Fibroblast of lung (primary cell): ENCODE measurements at regions not wholly inside any gene's neighbourhood (a gene's known extent, or its start where the extent isn't known, plus 50 kb on each side); places are given as distances from the start of the nearest gene placed in this dataset.

Source experiments
- DNase-seq, 2 donors: peaks; one replicate each; pipeline versions ENCODE4 v3.0.0 to v3.0.0-alpha.2; 2010; ENCODE audit warnings: low read depth in 2 of 2
- H2AFZ ChIP-seq: 2 replicates; pipeline ENCODE4 v1.5.1; 2012; ENCODE audit warnings: low read length, control low read depth, inconsistent platforms
- H3K27ac ChIP-seq: 2 replicates; pipeline ENCODE4 v1.5.1; 2011; ENCODE audit warnings: low read length, control low read depth; ENCODE audit not compliant: insufficient read depth
- H3K27me3 ChIP-seq: 2 replicates; pipeline ENCODE4 v1.5.1; 2011; ENCODE audit warnings: mild to moderate bottlenecking, low read length; ENCODE audit not compliant: control insufficient read depth, insufficient read depth
- H3K36me3 ChIP-seq: 2 replicates; pipeline ENCODE4 v1.5.1; 2011; ENCODE audit warnings: low read length; ENCODE audit not compliant: control insufficient read depth, insufficient read depth
- H3K4me1 ChIP-seq: 2 replicates; pipeline ENCODE4 v1.5.1; 2011; ENCODE audit warnings: low read length; ENCODE audit not compliant: control insufficient read depth, insufficient read depth; ENCODE audit errors: extremely low read depth
- H3K4me2 ChIP-seq: 2 replicates; pipeline ENCODE4 v1.5.1; 2011; ENCODE audit warnings: low read length, control low read depth; ENCODE audit not compliant: insufficient read depth; ENCODE audit errors: extremely low read depth
- H3K4me3 ChIP-seq, 4 experiments: fragments of 200-600 bp in 1 of 4; sonication (generic) in 1 of 4; replicated peaks in 1 of 4; 2 replicates each; pipeline ENCODE4 v1.5.1; 2011 to 2016; ENCODE audit warnings: low read length in 4 of 4, low read depth in 3 of 4, mild to moderate bottlenecking in 3 of 4, control low read depth in 2 of 4, inconsistent platforms in 1 of 4, mixed read lengths in 1 of 4; ENCODE audit not compliant: insufficient read depth in 1 of 4; ENCODE audit errors: control extremely low read depth in 1 of 4
- H3K79me2 ChIP-seq: 2 replicates; pipeline ENCODE4 v1.5.1; 2012; ENCODE audit warnings: mild to moderate bottlenecking, low read length, inconsistent platforms; ENCODE audit not compliant: control insufficient read depth, insufficient read depth
- H3K9ac ChIP-seq: 2 replicates; pipeline ENCODE4 v1.5.1; 2011; ENCODE audit warnings: mild to moderate bottlenecking, low read length, control low read depth; ENCODE audit not compliant: insufficient read depth
- H3K9me3 ChIP-seq: 2 replicates; pipeline ENCODE4 v1.5.1; 2012; ENCODE audit warnings: low read depth, low read length; ENCODE audit not compliant: control insufficient read depth, insufficient read depth
- H4K20me1 ChIP-seq: 2 replicates; pipeline ENCODE4 v1.5.1; 2011; ENCODE audit warnings: low read length; ENCODE audit not compliant: control insufficient read depth, insufficient read depth; ENCODE audit errors: extremely low read depth
- CTCF ChIP-seq, 2 donors: IDR thresholded peaks in 1 of 2; conservative IDR thresholded peaks in 1 of 2; 1 replicate in 1 of 2; 2 replicates in 1 of 2; pipeline ENCODE4 v1.5.1; 2011 to 2012; ENCODE audit warnings: low read length in 2 of 2, control low read depth in 1 of 2, inconsistent platforms in 1 of 2, low read depth in 1 of 2, mild to moderate bottlenecking in 1 of 2
- EZH2 ChIP-seq: IDR thresholded peaks from 2 replicates; pipeline ENCODE4 v1.5.1; 2012; ENCODE audit warnings: low read length, control low read depth, mild to moderate bottlenecking; ENCODE audit errors: missing control alignments

- Histone ChIP-seq H3K36me3 (no peaks in the 10 kb centered on the region), H3K4me1 (no peaks in the 10 kb centered on the region), H3K4me3 (no peak overlapping the region), H3K4me2 (no peak overlapping the region), H4K20me1 (no peaks in the 10 kb centered on the region), H3K27ac (no peak overlapping the region), H2AFZ (no peak overlapping the region), H3K27me3 (no peaks in the 10 kb centered on the region), H3K79me2 (no peaks in the 10 kb centered on the region), H3K9me3 (no peaks in the 10 kb centered on the region), H3K9ac (no peak overlapping the region)
- TF ChIP-seq CTCF (conservative IDR thresholded peaks at IDR 0.05 in 1 of 2, IDR thresholded peaks at IDR 0.05 in 1 of 2; ENCODE audit: low read depth in 1 of 2, low read length in 2 of 2): no peak
- TF ChIP-seq EZH2: no peak
- no peak for DNase-seq
Measured at GRCh38 chr3:34216711-34217335, 418.4 kb downstream of the PDCD6IP start.

- Histone ChIP-seq H3K36me3 (no peaks in the 10 kb centered on the region), H3K9me3 (no peaks in the 10 kb centered on the region), H2AFZ (no peak overlapping the region), H3K9ac (no peak overlapping the region), H3K4me2 (no peak overlapping the region), H3K27me3 (no peaks in the 10 kb centered on the region), H4K20me1 (no peaks in the 10 kb centered on the region), H3K79me2 (no peaks in the 10 kb centered on the region), H3K4me3 (no peak overlapping the region), H3K4me1 (no peaks in the 10 kb centered on the region), H3K27ac (no peak overlapping the region)
- TF ChIP-seq EZH2: no peak
- no peak for TF ChIP-seq CTCF (conservative IDR thresholded peaks at IDR 0.05 in 1 of 2, IDR thresholded peaks at IDR 0.05 in 1 of 2; ENCODE audit: low read depth in 1 of 2, low read length in 2 of 2)
- peak in 1 of 2 donors; percentile 11 for DNase-seq
Measured at GRCh38 chr3:34218706-34219385, 420.4 kb downstream of the PDCD6IP start.

GRCh38 chr3:34219556-34219955 lies 421.1 kb downstream of the PDCD6IP start:
- Histone ChIP-seq H3K4me2 (no peak overlapping the region), H2AFZ (no peak overlapping the region), H3K9ac (no peak overlapping the region), H3K9me3 (no peaks in the 10 kb centered on the region), H3K36me3 (no peaks in the 10 kb centered on the region), H3K4me3 (no peak overlapping the region), H3K4me1 (no peaks in the 10 kb centered on the region), H3K27ac (no peak overlapping the region), H3K79me2 (no peaks in the 10 kb centered on the region), H4K20me1 (no peaks in the 10 kb centered on the region), H3K27me3 (no peaks in the 10 kb centered on the region)
- no peak for DNase-seq
- TF ChIP-seq CTCF (conservative IDR thresholded peaks at IDR 0.05 in 1 of 2, IDR thresholded peaks at IDR 0.05 in 1 of 2; ENCODE audit: low read depth in 1 of 2, low read length in 2 of 2): no peak
- TF ChIP-seq EZH2: no peak
